ENCODE measurements at regions not wholly inside any gene's neighbourhood (a gene's known extent, or its start where the extent isn't known, plus 50 kb on each side); places are given as distances from the start of the nearest gene placed in this dataset.

DNA sequence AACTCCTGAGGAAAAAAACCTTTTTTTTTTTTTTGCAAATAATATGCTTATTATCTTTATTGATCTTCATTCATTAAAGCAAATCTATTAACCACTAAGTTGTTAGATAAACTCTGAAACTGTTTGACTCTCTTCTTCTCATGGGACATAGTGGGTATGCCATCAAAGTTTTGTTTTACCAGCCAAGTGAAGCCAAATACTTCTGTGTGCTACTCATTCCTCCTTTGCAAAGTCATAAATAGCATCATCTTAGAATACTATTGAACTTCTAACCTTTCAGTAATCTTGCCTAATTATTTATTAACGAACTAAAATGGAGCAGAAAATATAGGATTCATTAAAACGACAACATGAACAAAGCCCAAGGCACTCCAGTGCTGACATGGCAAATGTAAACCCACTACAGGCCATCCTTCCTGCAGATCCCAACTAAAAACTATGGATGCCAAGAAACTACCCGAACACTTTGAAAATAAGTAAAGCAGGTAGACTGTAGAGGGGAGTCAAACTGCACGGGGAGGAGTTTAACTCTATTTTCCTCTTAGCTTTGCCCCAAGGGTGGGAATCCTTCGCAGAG lies 61.2 kb upstream of the ODAD2 start:
- no peak for DNase-seq (ENCODE audit: low read depth)

DNA sequence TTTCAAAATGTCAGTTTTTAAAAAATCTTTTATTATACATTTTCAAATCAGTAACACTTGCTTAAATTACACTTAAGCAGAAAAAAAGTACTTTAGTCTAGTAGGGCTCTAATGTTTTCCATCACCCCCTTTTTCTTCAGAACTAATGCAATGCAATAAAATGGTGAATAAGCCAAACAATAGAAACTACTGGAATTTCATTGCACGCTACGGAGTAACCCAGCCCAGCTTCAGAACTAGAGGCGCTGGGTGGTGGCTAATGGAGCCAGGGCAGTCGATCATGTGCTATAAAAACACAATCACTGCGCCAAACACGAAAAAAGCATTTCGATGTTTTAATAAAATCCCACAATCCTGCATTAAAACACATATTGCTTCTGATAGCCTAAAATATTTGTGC lies 59.9 kb upstream of the ODAD2 start:
- no peak for DNase-seq (ENCODE audit: low read depth)

DNA sequence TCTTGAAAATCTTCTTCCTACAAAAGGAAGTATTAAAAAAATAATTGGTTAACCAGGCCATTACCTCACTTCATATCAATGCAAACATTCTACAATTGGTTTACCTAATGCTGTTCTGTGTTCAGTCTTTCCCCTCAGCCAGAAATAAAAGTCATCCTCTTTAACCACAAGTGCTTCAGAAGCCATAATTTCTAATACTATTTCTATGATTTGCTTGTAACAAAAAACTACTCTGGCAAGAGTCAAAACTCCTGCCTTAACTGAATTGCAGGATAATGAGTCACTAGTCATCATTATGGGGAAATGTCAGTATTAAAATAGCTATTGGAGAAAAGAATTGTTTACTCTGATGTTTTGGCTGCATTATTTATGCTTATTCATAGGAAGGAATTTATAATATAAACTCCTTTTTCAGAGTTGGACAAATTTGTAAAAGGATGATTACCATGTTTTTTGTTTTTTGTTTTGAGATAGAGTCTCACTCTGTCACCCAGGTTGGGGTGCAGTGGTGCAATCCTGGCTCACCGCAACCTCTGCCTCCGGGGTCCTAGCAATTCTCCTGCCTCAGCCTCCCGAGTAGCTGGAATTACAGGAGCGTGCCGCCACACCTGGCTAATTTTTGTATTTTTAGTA lies 55.5 kb upstream of the ODAD2 start:
- peak; percentile 92 for DNase-seq (ENCODE audit: low read depth)

DNA sequence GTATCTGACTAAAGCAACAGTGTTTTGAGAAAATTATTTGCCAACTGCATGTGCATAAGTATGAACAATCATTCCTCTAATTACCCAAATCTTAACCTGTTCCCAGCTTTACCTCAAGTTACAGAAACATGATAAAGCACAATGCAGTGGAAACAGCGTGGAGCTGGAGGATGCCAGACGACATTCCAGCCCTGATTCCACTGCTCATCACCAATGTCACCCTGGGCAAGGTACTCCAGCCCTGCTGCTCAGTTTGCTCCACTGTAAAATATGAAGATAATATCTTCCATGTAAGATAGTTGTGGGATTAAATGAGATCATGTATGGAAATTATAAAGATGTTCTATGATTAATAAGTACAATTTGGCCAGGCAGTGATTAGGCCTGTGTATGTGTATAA lies 50.4 kb upstream of the ODAD2 start:
- no peak for DNase-seq (ENCODE audit: low read depth)

All from GM04504 (cell line).